SK-N-SH treated with all-trans-retinoic acid at 6 μM for 48 hours (cell line): ENCODE measurements at regions not wholly inside any gene's neighbourhood (a gene's known extent, or its start where the extent isn't known, plus 50 kb on each side); places are given as distances from the start of the nearest gene placed in this dataset.

Experiments
- ATAC-seq: fragments of 200-7000 bp; cut with Tn5 transposase; 3 replicates; pipeline ENCODE4 v1.9.1; 2020; ENCODE audit warnings: mild to moderate bottlenecking, moderate library complexity
- ARNTL ChIP-seq: fragments of 450-650 bp; formaldehyde crosslinking; IDR thresholded peaks from 2 replicates; pipeline ENCODE4 v1.5.0; 2020; ENCODE audit warnings: low read depth, mild to moderate bottlenecking, moderate library complexity, borderline replicate concordance
- BACH2 ChIP-seq: fragments of 250-450 bp; sonication (Bioruptor Pico); IDR thresholded peaks from 2 replicates; pipeline ENCODE4 v1.9.0; 2021; ENCODE audit warnings: mild to moderate bottlenecking, borderline replicate concordance
- CREB5 ChIP-seq: fragments of 250-450 bp; sonication (Bioruptor Pico); IDR thresholded peaks from 2 replicates; pipeline ENCODE4 v1.5.1; 2020; ENCODE audit warnings: low read depth, mild to moderate bottlenecking, moderate library complexity
- CSRNP3 ChIP-seq: fragments of 250-450 bp; sonication (Bioruptor Pico); IDR thresholded peaks from 2 replicates; pipeline ENCODE4 v1.5.1; 2021; ENCODE audit warnings: mild to moderate bottlenecking, moderate library complexity
- ESRRG ChIP-seq: fragments of 250-450 bp; sonication (Bioruptor Pico); IDR thresholded peaks from 2 replicates; pipeline ENCODE4 v1.6.1; 2021; ENCODE audit warnings: mild to moderate bottlenecking
- GLIS3 ChIP-seq: fragments of 250-450 bp; sonication (Bioruptor Pico); IDR thresholded peaks from 2 replicates; pipeline ENCODE4 v1.5.0; 2020; ENCODE audit warnings: mild to moderate bottlenecking, moderate library complexity
- ISL1 ChIP-seq: fragments of 250-450 bp; sonication (Bioruptor Pico); IDR thresholded peaks from 2 replicates; pipeline ENCODE4 v2.1.2; 2022; ENCODE audit warnings: mild to moderate bottlenecking, moderate library complexity
- OSR1 ChIP-seq: fragments of 250-450 bp; sonication (Bioruptor Pico); IDR thresholded peaks from 2 replicates; pipeline ENCODE4 v1.8.0; 2022; ENCODE audit warnings: moderate library complexity, mild to moderate bottlenecking, inconsistent platforms
- PATZ1 ChIP-seq: fragments of 250-450 bp; sonication (Bioruptor Pico); IDR thresholded peaks from 2 replicates; pipeline ENCODE4 v1.8.0; 2020; ENCODE audit warnings: mild to moderate bottlenecking, moderate library complexity, borderline replicate concordance
- POU6F1 ChIP-seq: fragments of 250-450 bp; sonication (Bioruptor Pico); IDR thresholded peaks from 2 replicates; pipeline ENCODE4 v1.8.0; 2021; ENCODE audit warnings: low read depth, mild to moderate bottlenecking, moderate library complexity, borderline replicate concordance
- PPARA ChIP-seq: fragments of 250-450 bp; sonication (Bioruptor Pico); IDR thresholded peaks from 2 replicates; pipeline ENCODE4 v1.5.0; 2020; ENCODE audit warnings: mild to moderate bottlenecking, borderline replicate concordance
- RARB ChIP-seq: fragments of 250-450 bp; sonication (Bioruptor Pico); IDR thresholded peaks from 2 replicates; pipeline ENCODE4 v1.8.0; 2021; ENCODE audit warnings: mild to moderate bottlenecking, moderate library complexity
- SNAI2 ChIP-seq: fragments of 250-450 bp; sonication (Bioruptor Pico); IDR thresholded peaks from 2 replicates; pipeline ENCODE4 v1.5.0; 2020; ENCODE audit warnings: mild to moderate bottlenecking, moderate library complexity
- TCF4 ChIP-seq: fragments of 250-450 bp; sonication (Bioruptor Pico); IDR thresholded peaks from 2 replicates; pipeline ENCODE4 v1.8.0; 2021; ENCODE audit warnings: mild to moderate bottlenecking, moderate library complexity, borderline replicate concordance
- TOX ChIP-seq: fragments of 250-450 bp; sonication (Bioruptor Pico); IDR thresholded peaks from 2 replicates; pipeline ENCODE4 v1.8.0; 2021; ENCODE audit warnings: mild to moderate bottlenecking, moderate library complexity, borderline replicate concordance
- TSHZ2 ChIP-seq: fragments of 250-450 bp; sonication (Bioruptor Pico); IDR thresholded peaks from 2 replicates; pipeline ENCODE4 v1.5.0; 2020; ENCODE audit warnings: mild to moderate bottlenecking, moderate library complexity
- ZC3H10 ChIP-seq: fragments of 250-450 bp; sonication (Bioruptor Pico); IDR thresholded peaks from 2 replicates; pipeline ENCODE4 v1.5.1; 2021; ENCODE audit warnings: mild to moderate bottlenecking, moderate library complexity
- ZFP3 ChIP-seq: fragments of 250-450 bp; sonication (Bioruptor Pico); IDR thresholded peaks from 2 replicates; pipeline ENCODE4 v1.5.0; 2020; ENCODE audit warnings: mild to moderate bottlenecking, moderate library complexity
- ZFP30 ChIP-seq: fragments of 450-650 bp; formaldehyde crosslinking; IDR thresholded peaks from 2 replicates; pipeline ENCODE4 v1.5.0; 2022; ENCODE audit warnings: mild to moderate bottlenecking, moderate library complexity
- ZNF565 ChIP-seq: fragments of 450-650 bp; formaldehyde crosslinking; conservative IDR thresholded peaks from 2 replicates; pipeline ENCODE4 v1.5.0; 2020; ENCODE audit warnings: low read depth, mild to moderate bottlenecking, moderate library complexity
- ZNF70 ChIP-seq: fragments of 450-650 bp; formaldehyde crosslinking; IDR thresholded peaks from 2 replicates; pipeline ENCODE4 v1.5.0; 2020; ENCODE audit warnings: mild to moderate bottlenecking, moderate library complexity

- TF ChIP-seq ZFP3 (no peak), RARB (no peak), ARNTL (CRISPR knock-in tag) (no peak), ISL1 (CRISPR knock-in tag) (no peak), SNAI2 (CRISPR knock-in tag) (no peak), CSRNP3 (CRISPR knock-in tag) (no peak)
- no peak for ATAC-seq
These were observed 635.8 kb upstream of the FOXG1 start for GRCh38 chr14:28130610-28131284.

GRCh38 chr14:28138341-28138740 is 628.2 kb upstream of the FOXG1 start:
- TF ChIP-seq TOX (CRISPR knock-in tag) = no peak
- TF ChIP-seq RARB = no peak
- TF ChIP-seq GLIS3 (CRISPR knock-in tag) = no peak
- no peak for TF ChIP-seq ESRRG (CRISPR knock-in tag)
- no peak for TF ChIP-seq ZNF70 (CRISPR knock-in tag)
- no peak for TF ChIP-seq ZNF565 (CRISPR knock-in tag)
- TF ChIP-seq POU6F1 (CRISPR knock-in tag) = no peak
- no peak for TF ChIP-seq TCF4 (CRISPR knock-in tag)
- TF ChIP-seq ISL1 (CRISPR knock-in tag) = no peak
- no peak for TF ChIP-seq ZC3H10 (CRISPR knock-in tag)
- TF ChIP-seq BACH2 (CRISPR knock-in tag) = no peak
- no peak for TF ChIP-seq ZFP30 (CRISPR knock-in tag)
- no peak for ATAC-seq

GRCh38 chr14:28141662-28142061 is 624.9 kb upstream of the FOXG1 start:
- no peak for TF ChIP-seq ZC3H10 (CRISPR knock-in tag)
- no peak for TF ChIP-seq PPARA
- no peak for TF ChIP-seq ZFP30 (CRISPR knock-in tag)
- TF ChIP-seq PATZ1 = no peak
- no peak for TF ChIP-seq ESRRG (CRISPR knock-in tag)
- no peak for TF ChIP-seq ZNF565 (CRISPR knock-in tag)
- no peak for TF ChIP-seq TOX (CRISPR knock-in tag)
- TF ChIP-seq ZNF70 (CRISPR knock-in tag) = no peak
- TF ChIP-seq RARB = no peak
- no peak for TF ChIP-seq GLIS3 (CRISPR knock-in tag)
- TF ChIP-seq OSR1 (CRISPR knock-in tag) = no peak
- TF ChIP-seq ZFP3 = no peak
- TF ChIP-seq CSRNP3 (CRISPR knock-in tag) = no peak
- TF ChIP-seq SNAI2 (CRISPR knock-in tag) = no peak
- no peak for TF ChIP-seq TSHZ2 (CRISPR knock-in tag)
- TF ChIP-seq CREB5 (CRISPR knock-in tag) = no peak
- no peak for ATAC-seq
